ENCODE measurements at regions not wholly inside any gene's neighbourhood (a gene's known extent, or its start where the extent isn't known, plus 50 kb on each side); places are given as distances from the start of the nearest gene placed in this dataset.
A peak's percentile ranks its signal among the peaks of the same experiment; 100 is the strongest.

GRCh38 chr6:71411882-71412281, 123.3 kb downstream of the OGFRL1 start:
- Histone ChIP-seq H3K9me3 (no peaks in the 10 kb centered on the region), H3K36me3 (no peaks in the 10 kb centered on the region), H3K27ac (no peak overlapping the region), H3K4me1 (no peaks in the 10 kb centered on the region), H3K27me3 (no peaks in the 10 kb centered on the region), H3K4me3 (no peak overlapping the region)
- DNase-seq, result no peak
- no peak for TF ChIP-seq POLR2A (IDR thresholded peaks at IDR 0.05)
- no peak for TF ChIP-seq CTCF (IDR thresholded peaks at IDR 0.05)
- intact Hi-C loops (cut with DNase I; ENCODE audit: low total_unique reads), result no loop called here

- H3K36me3 ChIP-seq, result no peaks in the 10 kb centered on the region
- intact Hi-C loops (cut with DNase I; ENCODE audit: low total_unique reads), result no loop called here
- no peak overlapping the region for H3K4me3 ChIP-seq
- TF ChIP-seq CTCF (IDR thresholded peaks at IDR 0.05) (no peak), POLR2A (IDR thresholded peaks at IDR 0.05) (no peak)
- no peak for DNase-seq
- H3K4me1 ChIP-seq, result no peaks in the 10 kb centered on the region
- no peak overlapping the region for H3K27ac ChIP-seq
- no peaks in the 10 kb centered on the region for H3K9me3 ChIP-seq
- H3K27me3 ChIP-seq, result no peaks in the 10 kb centered on the region
Measured at GRCh38 chr6:71412559-71413140, 124.0 kb downstream of the OGFRL1 start.

- no peaks in the 10 kb centered on the region for H3K9me3 ChIP-seq
- TF ChIP-seq POLR2A (IDR thresholded peaks at IDR 0.05) (no peak), CTCF (IDR thresholded peaks at IDR 0.05) (no peak)
- DNase-seq, result no peak
- no peaks in the 10 kb centered on the region for H3K27me3 ChIP-seq
- no peaks in the 10 kb centered on the region for H3K4me1 ChIP-seq
- intact Hi-C loops (cut with DNase I; ENCODE audit: low total_unique reads), result no loop called here
- no peak overlapping the region for H3K27ac ChIP-seq
- H3K4me3 ChIP-seq, result no peak overlapping the region
- no peaks in the 10 kb centered on the region for H3K36me3 ChIP-seq
Measured at GRCh38 chr6:71414486-71414885, 125.9 kb downstream of the OGFRL1 start.

- Histone ChIP-seq H3K9me3 (no peaks in the 10 kb centered on the region), H3K27ac (peak overlapping the region; percentile 86 to 97), H3K4me3 (peak overlapping the region; percentile 76 to 87), H3K36me3 (no peaks in the 10 kb centered on the region), H3K4me1 (no peaks in the 10 kb centered on the region), H3K27me3 (no peaks in the 10 kb centered on the region)
- peak in 1 of 2 donors; percentile 15 for DNase-seq
- no peak for TF ChIP-seq POLR2A (IDR thresholded peaks at IDR 0.05)
- TF ChIP-seq CTCF (IDR thresholded peaks at IDR 0.05), result no peak
- intact Hi-C loops (cut with DNase I; ENCODE audit: low total_unique reads), result no loop called here
Measured at GRCh38 chr6:71419217-71420094, 130.8 kb downstream of the OGFRL1 start.

- peak; percentile 21 to 39 for DNase-seq
- TF ChIP-seq CTCF (IDR thresholded peaks at IDR 0.05) (peak in 3 of 4 experiments; percentile 6 to 44 (median 32)), POLR2A (IDR thresholded peaks at IDR 0.05) (peak in 1 of 2 donors; percentile 37)
- H3K4me1 ChIP-seq, result no peaks in the 10 kb centered on the region
- H3K9me3 ChIP-seq, result no peaks in the 10 kb centered on the region
- no peaks in the 10 kb centered on the region for H3K36me3 ChIP-seq
- peak overlapping the region; percentile 76 to 87 for H3K4me3 ChIP-seq
- intact Hi-C loops (cut with DNase I; ENCODE audit: low total_unique reads), result no loop called here
- H3K27me3 ChIP-seq, result no peaks in the 10 kb centered on the region
- H3K27ac ChIP-seq, result peak overlapping the region; percentile 86 to 97
Measured at GRCh38 chr6:71420095-71420692, 131.6 kb downstream of the OGFRL1 start.

Measured in uterus (tissue), 3 donors.